ENCODE measurements at regions not wholly inside any gene's neighbourhood (a gene's known extent, or its start where the extent isn't known, plus 50 kb on each side); places are given as distances from the start of the nearest gene placed in this dataset.

GRCh38 chr14:58735596-58735995, 97.8 kb downstream of the DACT1 start:
- TF ChIP-seq CTCF (IDR thresholded peaks at IDR 0.05) (no peak), SIN3A (IDR thresholded peaks at IDR 0.05; ENCODE audit: borderline replicate concordance, low read depth, low read length) (no peak), GABPA (IDR thresholded peaks at IDR 0.05; ENCODE audit: low read depth) (no peak), ELF1 (IDR thresholded peaks at IDR 0.05) (no peak), EP300 (IDR thresholded peaks at IDR 0.05; ENCODE audit: borderline replicate concordance in 1 of 2, low read depth in 1 of 2, low read length in 1 of 2) (no peak), TEAD4 (IDR thresholded peaks at IDR 0.05; ENCODE audit: borderline replicate concordance, insufficient read depth) (no peak), MXI1 (IDR thresholded peaks at IDR 0.05; ENCODE audit: low read depth, low read length) (no peak), RCOR1 (IDR thresholded peaks at IDR 0.05; ENCODE audit: low read length) (no peak), MEF2A (IDR thresholded peaks at IDR 0.05; ENCODE audit: borderline replicate concordance, low read depth) (no peak), RAD21 (IDR thresholded peaks at IDR 0.05; ENCODE audit: low read length) (no peak)
- TF ChIP-seq, protein P1, sequence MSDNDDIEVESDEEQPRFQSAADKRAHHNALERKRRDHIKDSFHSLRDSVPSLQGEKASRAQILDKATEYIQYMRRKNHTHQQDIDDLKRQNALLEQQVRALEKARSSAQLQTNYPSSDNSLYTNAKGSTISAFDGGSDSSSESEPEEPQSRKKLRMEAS (IDR thresholded peaks at IDR 0.05; ENCODE audit: low read depth) = no peak
